Effector memory CD8-positive, alpha-beta T cell (primary cell): ENCODE measurements at regions not wholly inside any gene's neighbourhood (a gene's known extent, or its start where the extent isn't known, plus 50 kb on each side); places are given as distances from the start of the nearest gene placed in this dataset.
"Not testable (repeated sequence)": the region's sequence is repeated elsewhere in the genome, so short reads cannot be mapped to it uniquely, and the experiment has no call there.

Experiments
- ATAC-seq: fragments of 150-1000 bp; cut with Tn5 transposase; replicated peaks from 2 replicates; pipeline ENCODE4 v1.10.0; 2021; ENCODE audit warnings: mild to moderate bottlenecking, moderate library complexity
- DNase-seq, 3 experiments: peaks; one replicate each; pipeline ENCODE4 v3.0.0; 2021
- H3K27ac Mint-ChIP-seq, 2 donors: one replicate each; pipeline ENCODE4 v1.8.0; 2022; ENCODE audit warnings: mild to moderate bottlenecking in 2 of 2, mixed read lengths in 2 of 2, moderate library complexity in 2 of 2
- H3K27me3 Mint-ChIP-seq, 2 donors: one replicate each; pipeline ENCODE4 v1.8.0; 2022; ENCODE audit warnings: mixed read lengths in 2 of 2
- H3K36me3 Mint-ChIP-seq: one replicate; pipeline ENCODE4 v1.8.0; 2022; ENCODE audit warnings: mild to moderate bottlenecking, moderate library complexity, mixed read lengths; ENCODE audit not compliant: insufficient read depth
- H3K4me1 Mint-ChIP-seq, 2 donors: one replicate each; pipeline ENCODE4 v1.8.0; 2022; ENCODE audit warnings: low read depth in 2 of 2, mixed read lengths in 2 of 2
- H3K4me3 Mint-ChIP-seq, 2 donors: one replicate each; pipeline ENCODE4 v1.8.0; 2022; ENCODE audit warnings: mild to moderate bottlenecking in 2 of 2, mixed read lengths in 2 of 2, moderate library complexity in 2 of 2
- H3K9me3 Mint-ChIP-seq, 2 donors: one replicate each; pipeline ENCODE4 v1.8.0; 2022; ENCODE audit warnings: mixed read lengths in 2 of 2

DNA sequence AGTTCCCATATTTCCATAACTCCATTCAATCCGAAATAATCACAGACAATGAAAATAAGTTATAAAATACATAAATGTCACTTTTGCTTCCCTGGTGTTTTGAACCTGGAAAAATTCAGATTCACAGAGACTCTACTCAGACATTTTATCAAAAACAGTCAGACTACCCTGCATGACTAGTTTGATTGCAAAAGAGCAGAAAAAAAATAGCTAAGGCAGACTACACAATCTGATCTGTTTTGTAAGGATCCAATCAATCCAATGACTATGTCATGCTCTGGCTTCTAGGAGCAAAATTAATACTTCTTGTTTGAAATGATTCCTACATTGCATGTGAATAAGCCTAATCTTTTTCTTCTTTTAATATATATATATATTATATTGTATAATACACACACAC lies 1262.6 kb downstream of the EFNA5 start:
- Mint-ChIP-seq H3K4me3 (no peak overlapping the region), H3K27me3 (no peaks in the 10 kb centered on the region), H3K4me1 (no peaks in the 10 kb centered on the region), H3K9me3 (peaks cover 0 to 2% of the 10 kb centered on the region in 2 donors), H3K36me3 (no peaks in the 10 kb centered on the region), H3K27ac (no peak overlapping the region)
- DNase-seq (no peak), ATAC-seq (no peak)

DNA sequence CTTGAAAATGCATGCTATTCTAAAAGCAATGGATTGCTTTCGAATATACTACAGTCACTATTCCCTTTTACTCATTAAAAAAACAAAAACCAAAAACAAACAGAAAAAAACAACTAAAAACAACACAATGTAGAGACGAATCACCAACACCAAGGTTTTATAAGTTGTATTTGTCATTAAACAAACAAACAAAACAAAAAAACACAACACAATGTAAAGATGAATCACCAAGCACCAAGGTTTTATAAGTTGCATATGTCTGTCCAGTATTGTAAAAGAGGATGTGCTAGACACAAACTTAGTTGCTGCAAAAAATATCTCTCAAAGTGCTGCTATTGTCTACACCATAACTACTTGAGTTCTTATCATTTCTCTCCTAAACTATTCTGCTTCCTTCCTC lies 1269.2 kb downstream of the EFNA5 start:
- DNase-seq: no peak
- ATAC-seq: no peak
- H3K4me1 Mint-ChIP-seq: no peaks in the 10 kb centered on the region
- no peaks in the 10 kb centered on the region for H3K36me3 Mint-ChIP-seq
- no peaks in the 10 kb centered on the region for H3K27me3 Mint-ChIP-seq
- no peak overlapping the region for H3K27ac Mint-ChIP-seq
- peaks cover 2 to 9% of the 10 kb centered on the region in 2 donors for H3K9me3 Mint-ChIP-seq
- H3K4me3 Mint-ChIP-seq: no peak overlapping the region

DNA sequence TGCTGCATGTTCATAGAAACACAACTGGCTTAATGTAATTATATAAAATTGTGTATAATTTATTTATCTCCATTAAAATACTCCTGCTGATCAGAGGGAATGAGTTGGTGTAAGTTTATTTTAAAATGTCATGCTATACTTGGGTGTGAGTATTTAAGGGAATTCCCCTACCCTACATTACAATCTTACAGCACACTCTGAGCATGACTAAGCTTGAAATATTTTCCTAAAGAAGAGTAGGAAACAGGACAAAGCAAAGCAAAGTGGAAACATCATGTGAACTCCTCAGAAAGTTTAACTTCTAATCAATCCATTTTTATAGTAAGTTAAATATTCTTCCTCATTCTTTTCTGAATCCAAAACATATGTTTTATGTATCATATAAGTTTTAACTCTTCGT lies 1271.3 kb downstream of the EFNA5 start:
- no peak overlapping the region for H3K27ac Mint-ChIP-seq
- H3K27me3 Mint-ChIP-seq: no peaks in the 10 kb centered on the region
- no peak overlapping the region for H3K4me3 Mint-ChIP-seq
- H3K9me3 Mint-ChIP-seq: peaks cover 2 to 9% of the 10 kb centered on the region in 2 donors
- H3K36me3 Mint-ChIP-seq: no peaks in the 10 kb centered on the region
- H3K4me1 Mint-ChIP-seq: no peaks in the 10 kb centered on the region
- DNase-seq: no peak
- ATAC-seq: no peak

DNA sequence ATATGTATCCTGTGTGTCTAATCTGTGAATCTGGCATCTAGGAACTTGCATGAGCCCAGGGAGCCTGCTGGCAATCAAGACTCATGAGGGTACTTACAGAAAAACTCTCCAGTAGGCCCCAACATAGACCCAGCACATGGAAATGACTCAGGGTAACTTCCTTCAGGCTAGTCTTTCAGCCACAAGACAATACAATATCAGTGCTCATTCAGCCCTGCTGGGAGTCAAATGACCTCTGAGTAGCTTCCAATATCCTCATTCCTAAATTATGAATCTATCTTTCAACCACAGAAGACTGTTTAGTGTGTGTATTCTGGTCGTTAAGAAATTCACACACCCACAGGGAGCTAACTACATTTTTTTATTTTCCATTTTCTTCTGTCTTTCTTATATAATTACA lies 1273.0 kb downstream of the EFNA5 start:
- H3K27ac Mint-ChIP-seq: no peak overlapping the region
- no peaks in the 10 kb centered on the region for H3K36me3 Mint-ChIP-seq
- H3K4me3 Mint-ChIP-seq: no peak overlapping the region
- H3K27me3 Mint-ChIP-seq: no peaks in the 10 kb centered on the region
- DNase-seq (no peak), ATAC-seq (no peak)
- H3K4me1 Mint-ChIP-seq: no peaks in the 10 kb centered on the region
- peaks cover 2 to 9% of the 10 kb centered on the region in 2 donors for H3K9me3 Mint-ChIP-seq

DNA sequence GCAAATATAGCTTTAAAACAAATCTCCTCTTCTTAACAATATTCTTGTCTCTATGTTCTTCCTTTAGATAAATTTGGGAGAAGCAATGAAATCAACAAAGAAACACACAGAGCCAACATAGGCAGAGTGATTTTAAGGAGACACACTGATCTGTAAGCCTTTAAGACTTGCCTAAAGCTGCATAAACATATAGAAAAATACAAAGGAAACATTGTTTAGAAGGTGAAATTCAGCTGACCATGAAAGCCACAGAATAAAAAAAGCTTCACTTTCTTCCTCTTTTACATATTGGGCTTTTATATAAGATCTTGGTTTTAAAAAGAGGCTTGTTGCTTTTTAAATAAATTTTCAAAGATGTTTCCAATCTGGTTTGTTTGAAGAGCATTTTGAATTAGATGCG lies 1277.5 kb downstream of the EFNA5 start:
- DNase-seq (no peak), ATAC-seq (no peak)
- Mint-ChIP-seq H3K27me3 (no peaks in the 10 kb centered on the region), H3K27ac (no peak overlapping the region), H3K9me3 (no peaks in the 10 kb centered on the region), H3K4me3 (no peak overlapping the region), H3K4me1 (no peaks in the 10 kb centered on the region), H3K36me3 (no peaks in the 10 kb centered on the region)

DNA sequence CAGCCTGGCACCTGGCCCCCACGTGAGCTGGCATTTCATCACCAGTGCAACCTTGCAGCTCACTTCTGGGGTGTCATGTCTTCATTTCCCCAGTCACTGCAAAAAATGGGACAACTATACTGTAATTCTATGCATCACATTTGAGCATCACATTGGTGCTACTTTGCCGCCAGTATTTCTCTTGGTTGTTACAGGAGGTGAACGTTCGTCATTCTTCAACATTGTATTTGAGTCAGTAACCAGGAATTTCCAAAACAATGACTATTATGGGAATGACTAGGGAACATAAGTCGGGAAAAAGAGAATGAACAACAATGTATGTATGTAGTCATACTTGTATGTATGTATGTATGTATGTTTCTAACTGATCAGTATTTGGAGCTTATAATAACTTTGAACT lies 1278.0 kb downstream of the EFNA5 start:
- ATAC-seq (no peak), DNase-seq (no peak)
- H3K4me3 Mint-ChIP-seq: no peak overlapping the region
- no peaks in the 10 kb centered on the region for H3K27me3 Mint-ChIP-seq
- H3K9me3 Mint-ChIP-seq: no peaks in the 10 kb centered on the region
- no peak overlapping the region for H3K27ac Mint-ChIP-seq
- H3K4me1 Mint-ChIP-seq: no peaks in the 10 kb centered on the region
- H3K36me3 Mint-ChIP-seq: no peaks in the 10 kb centered on the region

DNA sequence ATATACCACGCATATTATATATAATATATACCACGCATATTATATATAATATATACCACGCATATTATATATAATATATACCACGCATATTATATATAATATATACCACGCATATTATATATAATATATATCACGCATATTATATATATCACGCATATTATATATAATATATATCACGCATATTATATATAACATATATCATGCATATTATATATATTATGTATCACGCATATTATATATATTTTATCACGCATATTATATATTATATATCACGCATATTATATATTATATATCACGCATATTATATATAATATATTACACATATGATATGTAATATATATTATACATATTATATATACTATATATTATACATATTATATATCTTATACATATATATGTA lies 1283.0 kb downstream of the EFNA5 start:
- not testable (repeated sequence) for H3K9me3 Mint-ChIP-seq, ATAC-seq, H3K4me1 Mint-ChIP-seq, H3K27ac Mint-ChIP-seq, DNase-seq, H3K27me3 Mint-ChIP-seq, H3K4me3 Mint-ChIP-seq, H3K36me3 Mint-ChIP-seq

DNA sequence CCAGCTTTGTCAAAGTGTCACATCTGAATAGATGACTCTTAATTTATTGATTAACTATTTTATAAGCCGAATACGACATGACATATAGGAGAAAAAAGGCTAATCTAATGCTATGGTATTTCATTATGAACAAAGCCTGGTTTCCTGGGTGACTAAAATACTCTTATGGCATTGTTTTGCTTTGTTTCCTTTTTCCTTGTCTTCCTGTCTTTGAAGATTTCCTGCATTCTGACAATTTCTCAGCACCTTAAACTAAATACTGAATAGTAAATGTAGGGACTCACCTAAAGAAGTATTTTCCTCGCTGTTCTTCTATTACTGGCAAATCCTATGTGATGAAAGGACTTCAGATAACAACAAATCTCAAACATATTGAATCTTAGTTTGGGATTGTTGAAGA lies 1284.5 kb downstream of the EFNA5 start:
- no peak overlapping the region for H3K4me3 Mint-ChIP-seq
- H3K9me3 Mint-ChIP-seq: no peaks in the 10 kb centered on the region
- no peak overlapping the region for H3K27ac Mint-ChIP-seq
- no peak for ATAC-seq
- H3K27me3 Mint-ChIP-seq: no peaks in the 10 kb centered on the region
- no peaks in the 10 kb centered on the region for H3K36me3 Mint-ChIP-seq
- no peaks in the 10 kb centered on the region for H3K4me1 Mint-ChIP-seq
- no peak for DNase-seq

DNA sequence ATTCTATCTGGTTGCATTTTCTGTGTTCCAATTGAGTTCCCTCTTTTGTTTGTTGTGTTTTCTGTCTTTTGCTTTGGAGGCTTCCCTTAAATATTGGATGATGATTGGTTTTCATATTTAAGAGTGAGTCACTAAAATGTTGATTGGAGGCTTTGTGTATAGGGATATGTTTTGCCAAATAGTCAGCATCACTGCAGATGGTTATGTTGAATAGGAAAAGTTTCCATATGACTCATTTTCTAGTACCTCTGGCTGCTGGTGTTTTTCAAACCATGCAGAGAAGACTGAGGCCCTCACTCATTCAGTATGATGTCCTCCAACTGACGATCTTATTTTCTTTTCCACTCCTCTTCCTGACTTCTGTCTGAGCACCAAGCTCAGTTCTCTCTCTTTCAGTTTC lies 1290.0 kb downstream of the EFNA5 start:
- H3K9me3 Mint-ChIP-seq: peaks cover 0 to 17% of the 10 kb centered on the region in 2 donors
- DNase-seq: no peak
- no peak overlapping the region for H3K4me3 Mint-ChIP-seq
- H3K36me3 Mint-ChIP-seq: no peaks in the 10 kb centered on the region
- no peaks in the 10 kb centered on the region for H3K4me1 Mint-ChIP-seq
- no peaks in the 10 kb centered on the region for H3K27me3 Mint-ChIP-seq
- H3K27ac Mint-ChIP-seq: no peak overlapping the region
- no peak for ATAC-seq

DNA sequence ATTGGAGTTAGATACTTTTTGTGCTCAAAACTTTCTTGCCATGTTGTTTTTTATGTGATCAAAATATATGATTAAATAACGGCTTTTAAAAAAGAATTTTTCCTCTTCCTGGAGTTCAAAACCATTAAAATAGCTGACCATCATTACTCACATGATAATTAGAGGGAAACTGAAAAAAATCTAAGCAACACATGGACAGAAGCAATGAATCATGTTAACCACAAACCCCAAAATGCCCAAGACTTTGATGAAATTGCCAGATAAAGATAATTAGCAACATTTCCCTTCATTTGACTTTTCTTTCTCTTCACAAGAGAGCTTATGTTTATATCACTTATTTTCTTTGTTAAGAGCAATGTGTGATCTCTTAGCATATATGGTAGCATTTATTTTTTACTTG lies 1294.2 kb downstream of the EFNA5 start:
- H3K4me1 Mint-ChIP-seq: no peaks in the 10 kb centered on the region
- DNase-seq: no peak
- no peaks in the 10 kb centered on the region for H3K27me3 Mint-ChIP-seq
- no peak overlapping the region for H3K27ac Mint-ChIP-seq
- peaks cover 0 to 17% of the 10 kb centered on the region in 2 donors for H3K9me3 Mint-ChIP-seq
- no peak for ATAC-seq
- no peak overlapping the region for H3K4me3 Mint-ChIP-seq
- H3K36me3 Mint-ChIP-seq: no peaks in the 10 kb centered on the region

DNA sequence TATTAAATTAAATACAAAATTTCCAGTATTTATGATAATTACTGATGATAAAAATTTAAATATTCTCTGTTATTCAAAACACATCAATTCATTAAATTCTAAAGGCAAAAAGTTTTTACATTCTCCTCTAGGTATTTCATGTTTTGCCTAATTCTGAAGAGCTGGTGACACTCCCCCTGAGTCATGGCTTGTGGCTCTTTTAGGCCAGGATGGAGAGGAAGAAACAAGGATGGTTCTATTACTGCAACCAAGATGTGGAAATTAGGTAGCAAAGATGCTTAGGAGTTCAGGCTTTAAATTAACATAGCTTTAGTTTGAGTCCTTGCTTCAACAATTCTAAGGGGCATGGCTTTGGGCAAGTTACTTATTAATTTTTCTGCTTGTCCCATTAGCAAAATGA lies 1295.8 kb downstream of the EFNA5 start:
- Mint-ChIP-seq H3K9me3 (peaks cover 2 to 23% of the 10 kb centered on the region in 2 donors), H3K27me3 (no peaks in the 10 kb centered on the region), H3K27ac (no peak overlapping the region), H3K36me3 (no peaks in the 10 kb centered on the region), H3K4me1 (no peaks in the 10 kb centered on the region), H3K4me3 (no peak overlapping the region)
- ATAC-seq (no peak), DNase-seq (no peak)

DNA sequence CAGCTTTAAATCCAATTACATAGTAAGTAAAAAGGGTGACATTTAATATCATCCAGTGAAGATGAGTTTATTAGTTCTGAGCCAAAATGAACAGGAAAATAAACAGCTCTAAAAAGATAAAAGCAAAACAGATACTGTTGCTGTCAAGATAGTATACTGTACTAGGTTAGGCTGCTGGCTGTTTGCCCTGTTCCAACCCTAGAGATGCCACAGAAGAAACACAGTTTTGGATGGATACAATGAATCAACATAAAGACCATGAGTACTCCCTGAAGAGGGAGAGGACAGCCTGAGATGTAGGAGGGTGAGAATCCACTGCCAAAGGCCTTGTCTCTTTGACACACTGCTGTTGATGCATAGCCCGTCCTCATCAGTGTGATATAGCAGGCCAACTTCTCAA lies 1302.7 kb downstream of the EFNA5 start:
- ATAC-seq: no peak
- Mint-ChIP-seq H3K9me3 (peaks cover 3 to 11% of the 10 kb centered on the region in 2 donors), H3K4me3 (no peak overlapping the region), H3K4me1 (no peaks in the 10 kb centered on the region), H3K27me3 (no peaks in the 10 kb centered on the region), H3K27ac (no peak overlapping the region), H3K36me3 (no peaks in the 10 kb centered on the region)
- DNase-seq: no peak

DNA sequence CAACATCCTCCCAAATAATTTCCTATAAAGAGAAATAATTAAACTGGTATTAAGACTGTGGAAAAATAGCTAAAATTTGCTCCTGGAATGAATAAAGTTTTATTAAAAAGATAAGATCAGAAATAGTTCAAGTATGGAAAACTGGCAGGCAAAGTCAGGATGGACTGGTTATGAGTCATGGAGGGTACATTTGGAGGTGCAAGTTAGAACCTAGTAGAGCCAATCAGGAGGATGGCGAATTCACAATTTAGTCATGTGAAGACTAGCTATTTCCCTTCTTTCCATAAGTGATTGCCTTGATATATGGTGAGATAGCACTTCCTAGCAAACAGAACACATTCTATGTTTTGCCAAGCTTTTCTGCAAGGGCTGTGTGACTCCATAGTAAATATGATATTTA lies 1303.5 kb downstream of the EFNA5 start:
- no peaks in the 10 kb centered on the region for H3K36me3 Mint-ChIP-seq
- H3K27ac Mint-ChIP-seq: no peak overlapping the region
- no peak overlapping the region for H3K4me3 Mint-ChIP-seq
- H3K27me3 Mint-ChIP-seq: no peaks in the 10 kb centered on the region
- DNase-seq: no peak
- peaks cover 3 to 11% of the 10 kb centered on the region in 2 donors for H3K9me3 Mint-ChIP-seq
- no peak for ATAC-seq
- H3K4me1 Mint-ChIP-seq: no peaks in the 10 kb centered on the region

DNA sequence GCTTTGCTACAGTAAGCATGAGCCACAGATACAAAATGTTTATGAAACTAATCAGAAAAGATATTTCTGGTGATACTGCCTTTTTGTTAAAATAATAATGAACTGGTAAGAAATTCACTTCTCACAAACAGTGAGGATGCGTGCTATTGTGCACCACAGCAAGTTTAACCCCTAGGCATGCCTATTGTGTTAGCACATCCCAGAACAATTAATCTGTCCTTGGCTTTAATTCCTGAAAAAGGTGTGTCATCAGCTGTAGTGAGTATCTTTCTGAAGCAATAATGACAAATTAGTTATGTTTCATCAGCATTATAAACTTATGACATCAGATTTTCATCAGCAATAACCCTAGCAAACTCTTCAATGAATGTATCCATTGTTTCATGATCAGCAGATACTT lies 1307.2 kb downstream of the EFNA5 start:
- no peaks in the 10 kb centered on the region for H3K27me3 Mint-ChIP-seq
- H3K36me3 Mint-ChIP-seq: no peaks in the 10 kb centered on the region
- DNase-seq: no peak
- peaks cover 0 to 2% of the 10 kb centered on the region in 2 donors for H3K9me3 Mint-ChIP-seq
- no peaks in the 10 kb centered on the region for H3K4me1 Mint-ChIP-seq
- H3K4me3 Mint-ChIP-seq: no peak overlapping the region
- ATAC-seq: no peak
- H3K27ac Mint-ChIP-seq: no peak overlapping the region

DNA sequence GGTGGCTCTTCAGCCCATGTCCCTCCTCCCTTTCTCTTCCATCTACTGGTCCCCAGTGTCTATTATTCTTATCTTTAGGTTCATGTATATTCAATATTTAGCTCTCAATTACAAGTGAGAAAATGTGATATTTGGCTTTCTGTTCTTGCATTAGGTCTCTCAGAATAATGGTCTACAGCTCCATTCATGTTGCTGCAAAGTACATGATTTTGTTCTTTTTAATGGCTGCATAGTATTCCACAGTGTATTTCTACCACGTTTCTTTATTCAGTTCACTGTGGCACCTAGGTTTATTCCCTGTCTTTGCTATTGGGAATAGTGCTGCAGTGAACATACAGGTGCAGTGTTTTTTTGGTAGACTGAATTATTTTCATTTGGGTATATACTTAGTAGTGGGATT lies 1308.8 kb downstream of the EFNA5 start:
- H3K9me3 Mint-ChIP-seq: peaks cover 0 to 2% of the 10 kb centered on the region in 2 donors
- no peak for DNase-seq
- no peaks in the 10 kb centered on the region for H3K27me3 Mint-ChIP-seq
- no peak overlapping the region for H3K27ac Mint-ChIP-seq
- ATAC-seq: no peak
- H3K4me1 Mint-ChIP-seq: no peaks in the 10 kb centered on the region
- no peaks in the 10 kb centered on the region for H3K36me3 Mint-ChIP-seq
- no peak overlapping the region for H3K4me3 Mint-ChIP-seq
